HG03439 (cell line): ENCODE measurements at regions not wholly inside any gene's neighbourhood (a gene's known extent, or its start where the extent isn't known, plus 50 kb on each side); places are given as distances from the start of the nearest gene placed in this dataset.

ENCODE experiments used
- ATAC-seq: cut with Tn5 transposase; IDR thresholded peaks from one replicate; pipeline ENCODE4 v1.9.1; 2021; ENCODE audit warnings: mild to moderate bottlenecking, moderate library complexity; ENCODE audit not compliant: unreplicated experiment

DNA sequence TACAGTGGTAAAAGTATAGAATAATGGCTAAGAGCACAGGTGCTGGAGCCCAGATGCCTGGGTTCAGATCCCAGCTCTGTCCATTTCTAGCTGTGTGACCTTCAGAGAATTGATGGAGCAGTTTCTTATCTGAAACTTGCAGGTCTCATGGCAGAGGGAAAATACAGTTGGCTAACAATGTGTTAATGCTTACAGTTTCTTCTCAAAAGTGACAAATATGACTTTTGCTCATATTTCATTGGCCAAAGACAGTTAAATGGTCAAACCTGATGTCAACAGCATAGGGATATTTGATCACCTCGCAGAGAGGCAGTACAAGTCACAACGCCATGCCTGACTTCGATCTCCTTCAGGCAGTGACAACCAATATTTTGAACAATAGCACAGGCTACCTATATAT, 60.2 kb upstream of the LCORL start:
- no peak for ATAC-seq

DNA sequence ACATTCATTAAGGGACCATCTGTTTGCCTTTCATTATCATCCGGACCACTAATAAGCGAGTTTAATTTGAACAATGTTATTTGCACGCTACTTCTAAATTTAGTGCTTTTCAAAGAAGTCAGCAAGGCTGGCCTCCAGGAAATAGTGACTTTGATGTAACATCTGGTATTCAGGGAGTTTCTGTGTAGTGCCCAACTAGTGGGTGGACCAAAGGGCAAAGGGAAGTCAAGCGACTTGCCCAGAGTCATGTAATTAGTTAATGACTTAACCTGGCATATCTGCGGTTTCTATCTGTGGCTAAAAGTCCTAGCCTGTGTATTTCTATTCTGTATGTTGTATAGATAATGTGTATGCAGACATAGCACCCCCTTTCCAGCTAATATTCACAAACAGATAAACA, 56.3 kb upstream of the LCORL start:
- ATAC-seq: no peak

DNA sequence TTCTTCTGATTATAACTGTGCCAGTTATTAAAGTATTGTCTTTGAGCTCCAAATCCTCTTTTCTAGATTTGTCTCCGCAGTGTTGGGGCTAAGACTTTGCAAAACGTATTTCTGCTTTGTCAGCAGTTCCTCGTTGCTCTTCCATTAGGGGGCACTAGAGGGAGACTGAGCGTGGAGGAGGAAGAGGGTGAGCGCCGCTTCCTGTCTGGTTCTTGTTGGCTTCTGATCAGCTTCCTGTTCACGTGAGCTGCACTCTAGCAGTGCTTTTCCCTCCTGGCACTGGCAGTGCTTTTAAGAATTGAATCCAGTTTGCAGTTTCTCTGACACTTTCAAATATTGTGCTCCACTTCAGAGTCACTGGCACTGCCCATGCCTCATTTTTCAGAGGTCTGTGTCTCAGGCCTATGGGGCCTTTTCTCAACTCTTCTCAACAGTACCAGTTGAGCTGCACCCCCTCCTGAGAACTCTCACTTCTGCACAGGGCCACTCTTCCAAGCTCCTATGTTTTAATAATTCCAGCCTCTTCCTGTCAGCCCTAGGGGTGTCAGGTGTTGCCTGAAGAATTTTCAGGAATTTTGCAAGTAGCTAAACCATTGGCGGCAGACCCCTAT, 54.4 kb upstream of the LCORL start:
- ATAC-seq: no peak

DNA sequence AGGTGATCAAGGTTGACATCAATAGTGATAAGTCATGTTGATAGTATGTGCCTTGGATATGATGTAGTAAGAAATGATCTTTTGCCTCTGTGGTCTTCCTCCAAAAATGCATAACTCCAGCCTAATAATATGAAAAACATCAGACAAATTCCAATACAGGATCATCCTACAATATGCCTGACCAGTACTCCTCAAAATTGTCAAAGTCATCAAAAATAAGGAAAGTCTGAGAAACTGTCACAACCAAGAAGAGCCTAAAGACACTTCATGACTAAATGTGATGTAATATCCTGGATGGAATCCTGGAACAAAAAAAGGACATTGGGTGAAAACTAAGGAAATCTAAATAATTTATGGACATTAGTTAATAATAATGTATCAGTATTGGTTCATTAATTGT, 50.3 kb upstream of the LCORL start:
- no peak for ATAC-seq
